Uterus (tissue), 3 donors: ENCODE measurements at regions not wholly inside any gene's neighbourhood (a gene's known extent, or its start where the extent isn't known, plus 50 kb on each side); places are given as distances from the start of the nearest gene placed in this dataset.
"Not testable (repeated sequence)": the region's sequence is repeated elsewhere in the genome, so short reads cannot be mapped to it uniquely, and the experiment has no call there.

ENCODE experiments used
- DNase-seq, 2 donors: peaks; one replicate each; pipeline ENCODE4 v3.0.0-alpha.2; 2019 to 2020
- H3K27ac ChIP-seq, 2 donors: fragments of 200-600 bp; sonication (generic); 1 replicate in 1 of 2; 2 replicates in 1 of 2; pipeline ENCODE4 v1.5.1; 2016 to 2018
- H3K27me3 ChIP-seq, 2 donors: fragments of 200-600 bp; sonication (generic); one replicate each; pipeline ENCODE4 v1.5.1; 2018 to 2019; ENCODE audit warnings: control low read depth in 1 of 2
- H3K36me3 ChIP-seq, 2 donors: fragments of 200-600 bp; sonication (generic); one replicate each; pipeline ENCODE4 v1.5.1; 2019; ENCODE audit warnings: control low read depth in 1 of 2
- H3K4me1 ChIP-seq, 2 donors: fragments of 200-600 bp; sonication (generic); one replicate each; pipeline ENCODE4 v1.5.1; 2018 to 2019; ENCODE audit warnings: control low read depth in 1 of 2
- H3K4me3 ChIP-seq, 2 donors: fragments of 200-600 bp; sonication (generic); 1 replicate in 1 of 2; 2 replicates in 1 of 2; pipeline ENCODE4 v1.5.1; 2018 to 2019; ENCODE audit warnings: mild to moderate bottlenecking in 1 of 2
- H3K9me3 ChIP-seq, 2 donors: fragments of 200-600 bp; sonication (generic); one replicate each; pipeline ENCODE4 v1.5.1; 2019; ENCODE audit warnings: control low read depth in 1 of 2
- CTCF ChIP-seq, 4 experiments: fragments of 200-600 bp in 2 of 4; fragments of 450-650 bp in 2 of 4; sonication (generic) in 2 of 4; IDR thresholded peaks; one replicate each; pipeline ENCODE4 v1.5.1; 2016 to 2019; ENCODE audit warnings: antibody characterized with exemption in 4 of 4, mild to moderate bottlenecking in 2 of 4, moderate library complexity in 1 of 4
- POLR2A ChIP-seq, 2 donors: fragments of 450-650 bp; IDR thresholded peaks; one replicate each; pipeline ENCODE4 v1.6.1; 2016; ENCODE audit warnings: antibody characterized with exemption in 2 of 2, mild to moderate bottlenecking in 1 of 2, moderate library complexity in 1 of 2
- intact Hi-C: fragments of 100-400 bp; cut with DNase I; formaldehyde crosslinking; loops from one replicate; pipeline ENCODE4 v1.15.1; 2023; ENCODE audit warnings: low total_unique reads
- donor health status: DM: yes; HTN: yes; CAD: no.

DNA sequence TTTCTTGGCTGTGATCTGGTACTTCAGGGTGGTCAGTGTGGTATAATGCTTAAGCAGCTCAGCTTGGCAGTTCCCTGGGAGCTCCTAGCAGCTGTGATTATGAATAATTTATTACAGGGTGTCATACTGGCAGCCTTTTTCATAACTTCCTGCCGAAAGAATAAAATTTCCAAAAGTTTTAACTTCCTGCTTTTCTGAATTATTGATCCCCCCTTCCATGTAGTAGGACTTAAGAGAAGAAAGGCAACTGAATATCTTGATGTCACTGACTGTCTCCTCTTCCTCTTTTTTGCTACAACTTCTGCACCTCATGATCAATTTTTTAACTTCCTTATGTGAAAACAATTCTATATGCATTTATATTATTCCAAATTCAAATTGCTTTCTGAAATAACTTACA is 74.3 kb upstream of the SPEF2 start:
- no peaks in the 10 kb centered on the region for H3K4me1 ChIP-seq
- intact Hi-C loops, result no loop called here
- H3K36me3 ChIP-seq, result no peaks in the 10 kb centered on the region
- no peak for DNase-seq
- no peak for TF ChIP-seq CTCF (IDR thresholded peaks at IDR 0.05)
- TF ChIP-seq POLR2A (IDR thresholded peaks at IDR 0.05), result no peak
- H3K9me3 ChIP-seq, result no peaks in the 10 kb centered on the region
- no peaks in the 10 kb centered on the region for H3K27me3 ChIP-seq
- H3K27ac ChIP-seq, result no peak overlapping the region
- no peak overlapping the region for H3K4me3 ChIP-seq

- no peaks in the 10 kb centered on the region for H3K27me3 ChIP-seq
- H3K36me3 ChIP-seq, result no peaks in the 10 kb centered on the region
- no peaks in the 10 kb centered on the region for H3K4me1 ChIP-seq
- TF ChIP-seq POLR2A (IDR thresholded peaks at IDR 0.05), result no peak
- no peak for TF ChIP-seq CTCF (IDR thresholded peaks at IDR 0.05)
- no peak overlapping the region for H3K27ac ChIP-seq
- intact Hi-C loops, result no loop called here
- H3K9me3 ChIP-seq, result no peaks in the 10 kb centered on the region
- no peak for DNase-seq
- no peak overlapping the region for H3K4me3 ChIP-seq
Observed at GRCh38 chr5:35540002-35540401, 77.7 kb upstream of the SPEF2 start.

DNA sequence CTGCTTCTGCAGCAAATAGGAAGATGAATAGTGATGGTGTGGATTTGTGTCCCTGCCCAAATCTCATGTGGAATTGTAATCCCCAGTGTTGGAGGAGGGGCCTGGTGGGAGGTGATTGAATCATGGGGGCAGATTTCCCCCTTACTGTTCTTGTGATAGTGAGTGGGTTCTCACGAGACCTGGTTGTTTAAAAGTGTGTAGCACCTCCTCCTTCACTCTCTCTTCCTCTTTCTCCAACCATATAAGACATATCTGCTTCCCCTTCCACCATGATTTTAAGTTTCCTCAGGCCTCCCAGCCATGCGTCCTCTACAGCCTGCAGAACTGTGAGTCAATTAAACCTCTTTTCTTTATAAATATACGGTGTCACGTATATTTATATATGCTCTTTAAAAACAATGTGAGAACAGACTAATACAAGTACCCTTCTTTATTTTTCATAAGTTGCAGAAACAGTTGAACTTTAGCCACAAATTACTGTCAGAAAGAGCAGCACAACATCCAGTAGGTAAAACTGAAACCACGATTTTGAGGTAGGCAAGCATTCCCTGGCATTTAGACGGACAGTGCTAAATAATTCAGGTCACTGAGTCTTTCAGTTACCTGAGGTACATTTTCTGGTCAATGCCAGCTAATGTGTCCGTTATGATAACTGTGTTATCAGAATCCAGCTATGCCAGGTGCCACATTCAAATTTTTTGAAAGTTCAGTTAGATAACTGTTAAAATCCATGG is 79.3 kb upstream of the SPEF2 start:
- DNase-seq, result no peak

GRCh38 chr5:35533156-35533555 is 84.5 kb upstream of the SPEF2 start:
- Histone ChIP-seq H3K36me3 (no peaks in the 10 kb centered on the region), H3K4me3 (no peak overlapping the region), H3K27me3 (no peaks in the 10 kb centered on the region), H3K9me3 (no peaks in the 10 kb centered on the region), H3K4me1 (no peaks in the 10 kb centered on the region), H3K27ac (no peak overlapping the region)
- intact Hi-C loops, result no loop called here
- no peak for DNase-seq
- TF ChIP-seq POLR2A (IDR thresholded peaks at IDR 0.05) (no peak), CTCF (IDR thresholded peaks at IDR 0.05) (no peak)

More for the DNA sequence above, 79.3 kb upstream of the SPEF2 start:
- Histone ChIP-seq H3K27ac (no peak overlapping the region), H3K9me3 (no peaks in the 10 kb centered on the region), H3K36me3 (no peaks in the 10 kb centered on the region), H3K27me3 (no peaks in the 10 kb centered on the region), H3K4me1 (no peaks in the 10 kb centered on the region), H3K4me3 (no peak overlapping the region)
- TF ChIP-seq POLR2A (IDR thresholded peaks at IDR 0.05) (no peak), CTCF (IDR thresholded peaks at IDR 0.05) (no peak)
- intact Hi-C loops, result no loop called here

DNA sequence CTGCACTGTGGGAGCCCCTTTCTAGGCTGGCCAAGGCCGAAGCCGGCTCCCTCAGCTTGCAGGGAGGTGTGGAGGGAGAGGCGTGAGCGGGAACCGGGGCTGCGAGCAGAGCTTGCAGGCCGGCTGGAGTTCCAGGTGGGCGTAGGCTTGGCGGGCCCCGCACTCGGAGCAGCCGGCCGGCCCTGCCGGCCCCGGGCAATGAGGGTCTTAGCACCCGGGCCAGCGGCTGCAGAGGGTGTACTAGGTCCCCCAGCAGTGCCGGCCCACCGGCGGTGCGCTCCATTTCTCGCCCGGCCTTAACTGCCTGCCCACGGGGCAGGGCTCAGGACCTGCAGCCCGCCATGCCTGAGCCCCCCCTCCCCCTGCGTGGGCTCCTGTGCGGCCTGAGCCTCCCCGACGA is 86.1 kb upstream of the SPEF2 start:
- H3K4me1 ChIP-seq, H3K9me3 ChIP-seq, H3K36me3 ChIP-seq, H3K27ac ChIP-seq, DNase-seq, H3K27me3 ChIP-seq, H3K4me3 ChIP-seq, intact Hi-C loops: not testable (repeated sequence)

- DNase-seq, result no peak
- Histone ChIP-seq H3K27me3 (no peaks in the 10 kb centered on the region), H3K4me3 (no peak overlapping the region), H3K36me3 (no peaks in the 10 kb centered on the region), H3K4me1 (no peaks in the 10 kb centered on the region), H3K9me3 (no peaks in the 10 kb centered on the region), H3K27ac (no peak overlapping the region)
- intact Hi-C loops, result no loop called here
- TF ChIP-seq CTCF (IDR thresholded peaks at IDR 0.05) (no peak), POLR2A (IDR thresholded peaks at IDR 0.05) (no peak)
Observed at GRCh38 chr5:35518104-35518503, 99.6 kb upstream of the SPEF2 start.
